HepG2 (cell line): ENCODE measurements at regions not wholly inside any gene's neighbourhood (a gene's known extent, or its start where the extent isn't known, plus 50 kb on each side); places are given as distances from the start of the nearest gene placed in this dataset.

Experiments used
- ATAC-seq: fragments of 200-7000 bp; cut with Tn5 transposase; 3 replicates; pipeline ENCODE4 v1.9.1; 2020; ENCODE audit warnings: mild to moderate bottlenecking, moderate library complexity
- BruUV-seq: library from RNA; stranded (reverse); fragments of 400-500 nt; replicated peaks from 2 replicates; lab custom pipeline; 2021; lab: Mats Ljungman, UMichigan
- CTCF ChIA-PET: fragments of 300-600 bp; formaldehyde crosslinking; extraction: SDS; loops from one replicate; lab custom pipeline; 2021; ENCODE audit warnings: low total read pairs, inconsistent platforms, low intra/inter-chr PET ratio; lab: Yijun Ruan, JAX
- POLR2A ChIA-PET: fragments of 350-600 bp; sonication (Branson Sonifier 250); formaldehyde crosslinking; loops from one replicate; lab custom pipeline; 2020; ENCODE audit warnings: antibody characterized with exemption, inconsistent platforms; lab: Yijun Ruan, JAX
- DNase-seq: peaks from one replicate; pipeline ENCODE4 v3.0.0-alpha.2; 2015; ENCODE audit warnings: low spot score
- FAIRE-seq: peaks from 3 replicates; lab custom pipeline; 2011; peaks lifted over from hg19 to GRCh38; lab: Jason Lieb, UNC
- H2AFZ ChIP-seq: one replicate; pipeline ENCODE4 v1.6.1; 2011; ENCODE audit warnings: low read length, inconsistent platforms
- H3K27ac ChIP-seq: fragments of 300-600 bp; 3 replicates; pipeline ENCODE4 v1.8.0; 2011; ENCODE audit warnings: mixed run types, mild to moderate bottlenecking, mixed read lengths, low read length, inconsistent platforms; ENCODE audit not compliant: insufficient read depth; ENCODE audit errors: extremely low read length
- H3K27me3 ChIP-seq, 2 experiments: fragments of 200-600 bp in 1 of 2; 2 replicates in 1 of 2; 3 replicates in 1 of 2; pipeline versions ENCODE4 v1.6.0 to v1.8.0; 2011; ENCODE audit warnings: low read length in 2 of 2, mild to moderate bottlenecking in 2 of 2, moderate library complexity in 2 of 2, inconsistent platforms in 1 of 2; ENCODE audit not compliant: insufficient read depth in 2 of 2, control insufficient read depth in 1 of 2
- H3K36me3 ChIP-seq, 2 experiments: fragments of 200-600 bp in 1 of 2; replicated peaks in 1 of 2; 2 replicates in 1 of 2; 3 replicates in 1 of 2; pipeline versions ENCODE4 v1.5.1 to v1.8.0; 2011; ENCODE audit warnings: low read length in 2 of 2, inconsistent platforms in 1 of 2; ENCODE audit not compliant: insufficient read depth in 2 of 2, control insufficient read depth in 1 of 2
- H3K4me1 ChIP-seq: 2 replicates; pipeline ENCODE4 v1.5.1; 2012; ENCODE audit warnings: low read length, inconsistent platforms; ENCODE audit not compliant: insufficient read depth
- H3K4me2 ChIP-seq: 2 replicates; pipeline ENCODE4 v1.6.0; 2011; ENCODE audit warnings: low read depth, low read length, inconsistent platforms
- H3K4me3 ChIP-seq, 3 experiments: fragments of 200-600 bp in 1 of 3; sonication (generic), shearing (Covaris generic) in 1 of 3; replicated peaks in 1 of 3; 2 replicates each; pipeline ENCODE4 v1.5.1; 2011 to 2016; ENCODE audit warnings: low read length in 3 of 3, inconsistent platforms in 2 of 3, low read depth in 2 of 3, mild to moderate bottlenecking in 2 of 3, control low read depth in 1 of 3, mixed read lengths in 1 of 3; ENCODE audit not compliant: insufficient read depth in 1 of 3
- H3K79me2 ChIP-seq: one replicate; pipeline ENCODE4 v1.6.1; 2011; ENCODE audit warnings: low read length, inconsistent platforms; ENCODE audit not compliant: insufficient read depth
- H3K9ac ChIP-seq: 2 replicates; pipeline ENCODE4 v1.6.0; 2011; ENCODE audit warnings: mild to moderate bottlenecking, low read depth, low read length, inconsistent platforms; ENCODE audit not compliant: insufficient read depth
- H3K9me3 ChIP-seq: 2 replicates; pipeline ENCODE4 v1.5.1; 2012; ENCODE audit warnings: mild to moderate bottlenecking, low read length
- H4K20me1 ChIP-seq: 2 replicates; pipeline ENCODE4 v1.6.0; 2011; ENCODE audit warnings: inconsistent platforms, mild to moderate bottlenecking, low read length, moderate library complexity; ENCODE audit not compliant: insufficient read depth
- ETV6 ChIP-seq: sonication (generic); formaldehyde crosslinking; conservative IDR thresholded peaks from 2 replicates; pipeline ENCODE4 v1.4.0; 2020; ENCODE audit warnings: missing genetic modification reagents
- HOXD1 ChIP-seq: sonication (generic); formaldehyde crosslinking; IDR thresholded peaks from 2 replicates; pipeline ENCODE4 v1.5.0; 2020; ENCODE audit warnings: missing genetic modification reagents
- ZNF44 ChIP-seq: sonication (generic); formaldehyde crosslinking; IDR thresholded peaks from 2 replicates; pipeline ENCODE4 v1.5.1; 2020; ENCODE audit warnings: mild to moderate bottlenecking, missing genetic modification reagents
- WGBS: methylation state at CpG from one replicate; pipeline ENCODE4 v1.1.6; 2017; ENCODE audit warnings: low lambda C conversion rate; 5-methylcytosine and 5-hydroxymethylcytosine counted together
- in situ Hi-C: cut with HindIII; loops from 2 replicates; pipeline ENCODE4 v1.10.0; 2017; ENCODE audit warnings: low pct_unique_long_range_greater_than_20kb; ENCODE audit not compliant: extremely low pct_ligation_motif_present
- intact Hi-C: fragments of 100-400 bp; cut with micrococcal nuclease; formaldehyde crosslinking; loops from one replicate; pipeline ENCODE4 v1.10.0; 2022; ENCODE audit not compliant: unreplicated experiment
- TF ChIP-seq, protein P1 (sequence below), 2 experiments: sonication (generic) in 1 of 2; formaldehyde crosslinking in 1 of 2; IDR thresholded peaks; 2 replicates each; pipeline versions ENCODE4 v1.6.1 to v1.9.0; 2014 to 2022; ENCODE audit warnings: antibody characterized with exemption in 1 of 2, borderline replicate concordance in 1 of 2, inconsistent platforms in 1 of 2, low read depth in 1 of 2, missing genetic modification reagents in 1 of 2
- TF ChIP-seq, protein P2 (sequence below): sonication (generic); formaldehyde crosslinking; IDR thresholded peaks from 2 replicates; pipeline ENCODE4 v1.8.1; 2023; ENCODE audit warnings: mild to moderate bottlenecking, inconsistent platforms, moderate library complexity, missing genetic modification reagents, borderline replicate concordance

DNA sequence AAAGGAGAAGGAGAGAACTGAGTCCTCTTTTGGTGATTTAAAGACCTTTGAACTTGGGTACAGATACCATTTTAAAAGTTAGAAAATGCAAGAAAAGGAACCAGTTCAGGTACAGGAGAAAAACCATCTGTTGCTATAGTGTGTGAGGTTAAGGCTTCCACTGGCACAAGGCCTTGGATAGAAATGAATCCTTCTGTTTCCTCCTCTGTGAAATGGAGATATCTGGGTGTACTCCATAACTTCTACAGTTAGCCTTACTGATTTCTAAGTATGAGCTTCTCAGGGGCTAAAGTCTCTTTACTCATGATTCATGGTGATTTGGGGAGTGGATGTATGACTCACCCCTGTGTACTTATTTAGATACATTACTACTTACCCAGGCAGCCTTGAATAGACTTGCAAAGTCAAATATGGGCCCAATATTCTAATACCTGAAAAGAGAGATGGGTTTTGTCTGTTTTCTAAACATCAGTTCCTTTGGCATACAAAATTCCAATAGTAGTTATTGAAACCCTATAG, 117.2 kb upstream of the ADO start (continued):
- TF ChIP-seq, protein P1, sequence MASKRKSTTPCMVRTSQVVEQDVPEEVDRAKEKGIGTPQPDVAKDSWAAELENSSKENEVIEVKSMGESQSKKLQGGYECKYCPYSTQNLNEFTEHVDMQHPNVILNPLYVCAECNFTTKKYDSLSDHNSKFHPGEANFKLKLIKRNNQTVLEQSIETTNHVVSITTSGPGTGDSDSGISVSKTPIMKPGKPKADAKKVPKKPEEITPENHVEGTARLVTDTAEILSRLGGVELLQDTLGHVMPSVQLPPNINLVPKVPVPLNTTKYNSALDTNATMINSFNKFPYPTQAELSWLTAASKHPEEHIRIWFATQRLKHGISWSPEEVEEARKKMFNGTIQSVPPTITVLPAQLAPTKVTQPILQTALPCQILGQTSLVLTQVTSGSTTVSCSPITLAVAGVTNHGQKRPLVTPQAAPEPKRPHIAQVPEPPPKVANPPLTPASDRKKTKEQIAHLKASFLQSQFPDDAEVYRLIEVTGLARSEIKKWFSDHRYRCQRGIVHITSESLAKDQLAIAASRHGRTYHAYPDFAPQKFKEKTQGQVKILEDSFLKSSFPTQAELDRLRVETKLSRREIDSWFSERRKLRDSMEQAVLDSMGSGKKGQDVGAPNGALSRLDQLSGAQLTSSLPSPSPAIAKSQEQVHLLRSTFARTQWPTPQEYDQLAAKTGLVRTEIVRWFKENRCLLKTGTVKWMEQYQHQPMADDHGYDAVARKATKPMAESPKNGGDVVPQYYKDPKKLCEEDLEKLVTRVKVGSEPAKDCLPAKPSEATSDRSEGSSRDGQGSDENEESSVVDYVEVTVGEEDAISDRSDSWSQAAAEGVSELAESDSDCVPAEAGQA (IDR thresholded peaks at IDR 0.05; ENCODE audit: low read depth) = no peak
- TF ChIP-seq, protein P1 (CRISPR knock-in tag; IDR thresholded peaks at IDR 0.05; ENCODE audit: borderline replicate concordance) = no peak
- TF ChIP-seq, protein P2, sequence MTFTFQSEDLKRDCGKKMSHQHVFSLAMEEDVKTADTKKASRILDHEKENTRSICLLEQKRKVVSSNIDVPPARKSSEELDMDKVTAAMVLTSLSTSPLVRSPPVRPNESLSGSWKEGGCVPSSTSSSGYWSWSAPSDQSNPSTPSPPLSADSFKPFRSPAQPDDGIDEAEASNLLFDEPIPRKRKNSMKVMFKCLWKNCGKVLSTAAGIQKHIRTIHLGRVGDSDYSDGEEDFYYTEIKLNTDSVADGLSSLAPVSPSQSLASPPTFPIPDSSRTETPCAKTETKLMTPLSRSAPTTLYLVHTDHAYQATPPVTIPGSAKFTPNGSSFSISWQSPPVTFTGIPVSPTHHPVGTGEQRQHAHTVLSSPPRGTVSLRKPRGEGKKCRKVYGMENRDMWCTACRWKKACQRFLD = no peak
- no peak for TF ChIP-seq ETV6

GRCh38 chr10:62688971-62689700, 115.4 kb upstream of the ADO start:
- no peaks in the 10 kb centered on the region for H3K79me2 ChIP-seq
- FAIRE-seq (no peak), DNase-seq (no peak), ATAC-seq (no peak)
- no peak overlapping the region for H3K9ac ChIP-seq
- H3K4me1 ChIP-seq = no peaks in the 10 kb centered on the region
- H3K4me3 ChIP-seq = no peak overlapping the region
- no TSS peak for BruUV-seq
- ChIA-PET POLR2A (no interaction called here), CTCF (no interaction called here)
- H2AFZ ChIP-seq = no peak overlapping the region
- H3K4me2 ChIP-seq = no peak overlapping the region
- TF ChIP-seq HOXD1 = no peak
- TF ChIP-seq ZNF44 (CRISPR knock-in tag) = no peak
- in situ Hi-C loops = no loop called here
- WGBS = 46% methylated on average over 2 of the region's 2 CpGs
- no peaks in the 10 kb centered on the region for H3K36me3 ChIP-seq
- intact Hi-C loops = no loop called here
- no peaks in the 10 kb centered on the region for H4K20me1 ChIP-seq
- H3K27me3 ChIP-seq = no peaks in the 10 kb centered on the region
- H3K9me3 ChIP-seq = no peaks in the 10 kb centered on the region
- H3K27ac ChIP-seq = no peak overlapping the region
